Upper lobe of left lung (tissue), 4 donors: ENCODE measurements at regions not wholly inside any gene's neighbourhood (a gene's known extent, or its start where the extent isn't known, plus 50 kb on each side); places are given as distances from the start of the nearest gene placed in this dataset.

Experiments used
- CTCF ChIP-seq, 6 experiments: fragments of 450-650 bp in 4 of 6; fragments of 200-600 bp in 2 of 6; sonication (generic) in 2 of 6; IDR thresholded peaks; one replicate each; pipeline ENCODE4 v1.5.1; 2016 to 2019; ENCODE audit warnings: antibody characterized with exemption in 6 of 6
- EP300 ChIP-seq, 4 donors: sonication (generic); formaldehyde crosslinking; IDR thresholded peaks; one replicate each; pipeline ENCODE4 v1.5.1; 2017; ENCODE audit warnings: antibody characterized with exemption in 4 of 4, control low read depth in 2 of 4
- POLR2A ChIP-seq, 4 donors: fragments of 450-650 bp; IDR thresholded peaks; one replicate each; pipeline ENCODE4 v1.5.1; 2016 to 2017; ENCODE audit warnings: antibody characterized with exemption in 4 of 4, mild to moderate bottlenecking in 2 of 4
- POLR2AphosphoS5 ChIP-seq, 2 donors: sonication (generic); formaldehyde crosslinking; IDR thresholded peaks; one replicate each; pipeline ENCODE4 v1.5.1; 2017; ENCODE audit warnings: antibody characterized with exemption in 2 of 2

- TF ChIP-seq CTCF (IDR thresholded peaks at IDR 0.05) (no peak), EP300 (IDR thresholded peaks at IDR 0.05) (no peak), POLR2A (IDR thresholded peaks at IDR 0.05) (no peak), POLR2AphosphoS5 (IDR thresholded peaks at IDR 0.05) (no peak)
These were observed 621.9 kb downstream of the NPHP4 start for GRCh38 chr1:5370311-5370710.
